ENCODE measurements at regions not wholly inside any gene's neighbourhood (a gene's known extent, or its start where the extent isn't known, plus 50 kb on each side); places are given as distances from the start of the nearest gene placed in this dataset.

- Histone ChIP-seq H3K36me3 (ENCODE audit: control insufficient read depth, insufficient read depth, low read length) (no peaks in the 10 kb centered on the region), H3K4me3 (ENCODE audit: low read depth, low read length) (no peak overlapping the region), H3K27ac (no peak overlapping the region), H3K9ac (no peak overlapping the region), H3K4me1 (no peaks in the 10 kb centered on the region), H3K27me3 (ENCODE audit: control insufficient read depth, insufficient read depth, low read length) (no peaks in the 10 kb centered on the region), H3K79me2 (no peaks in the 10 kb centered on the region), H3K9me3 (ENCODE audit: control insufficient read depth, low read length) (no peaks in the 10 kb centered on the region), H2AFZ (no peak overlapping the region), H3K4me2 (ENCODE audit: low read length) (no peak overlapping the region)
- no peak for TF ChIP-seq CTCF (IDR thresholded peaks at IDR 0.05)
Observed at GRCh38 chr11:112523031-112523430, 262.4 kb upstream of the PLET1 start.

- no peak overlapping the region for H3K4me3 ChIP-seq (ENCODE audit: low read depth, low read length)
- no peaks in the 10 kb centered on the region for H3K4me1 ChIP-seq
- no peak for TF ChIP-seq CTCF (IDR thresholded peaks at IDR 0.05)
- H3K79me2 ChIP-seq, result no peaks in the 10 kb centered on the region
- H2AFZ ChIP-seq, result no peak overlapping the region
- no peak overlapping the region for H3K9ac ChIP-seq
- no peaks in the 10 kb centered on the region for H3K27me3 ChIP-seq (ENCODE audit: control insufficient read depth, insufficient read depth, low read length)
- H3K4me2 ChIP-seq (ENCODE audit: low read length), result no peak overlapping the region
- no peak overlapping the region for H3K27ac ChIP-seq
- H3K36me3 ChIP-seq (ENCODE audit: control insufficient read depth, insufficient read depth, low read length), result no peaks in the 10 kb centered on the region
- H3K9me3 ChIP-seq (ENCODE audit: control insufficient read depth, low read length), result no peaks in the 10 kb centered on the region
Observed at GRCh38 chr11:112523477-112523876, 262.8 kb upstream of the PLET1 start.

- H3K4me3 ChIP-seq (ENCODE audit: low read depth, low read length), result no peak overlapping the region
- no peaks in the 10 kb centered on the region for H3K79me2 ChIP-seq
- no peak overlapping the region for H3K27ac ChIP-seq
- H3K4me1 ChIP-seq, result no peaks in the 10 kb centered on the region
- H3K36me3 ChIP-seq (ENCODE audit: control insufficient read depth, insufficient read depth, low read length), result no peaks in the 10 kb centered on the region
- no peak overlapping the region for H2AFZ ChIP-seq
- H3K9ac ChIP-seq, result no peak overlapping the region
- TF ChIP-seq CTCF (IDR thresholded peaks at IDR 0.05), result no peak
- no peaks in the 10 kb centered on the region for H3K9me3 ChIP-seq (ENCODE audit: control insufficient read depth, low read length)
- no peak overlapping the region for H3K4me2 ChIP-seq (ENCODE audit: low read length)
- no peaks in the 10 kb centered on the region for H3K27me3 ChIP-seq (ENCODE audit: control insufficient read depth, insufficient read depth, low read length)
Observed at GRCh38 chr11:112523951-112524350, 263.3 kb upstream of the PLET1 start.

GRCh38 chr11:112524798-112525197 is 264.1 kb upstream of the PLET1 start:
- H3K79me2 ChIP-seq, result no peaks in the 10 kb centered on the region
- no peak overlapping the region for H3K9ac ChIP-seq
- H3K9me3 ChIP-seq (ENCODE audit: control insufficient read depth, low read length), result no peaks in the 10 kb centered on the region
- H3K4me3 ChIP-seq (ENCODE audit: low read depth, low read length), result no peak overlapping the region
- H3K27ac ChIP-seq, result no peak overlapping the region
- H3K27me3 ChIP-seq (ENCODE audit: control insufficient read depth, insufficient read depth, low read length), result no peaks in the 10 kb centered on the region
- no peak for TF ChIP-seq CTCF (IDR thresholded peaks at IDR 0.05)
- H3K4me2 ChIP-seq (ENCODE audit: low read length), result no peak overlapping the region
- H3K36me3 ChIP-seq (ENCODE audit: control insufficient read depth, insufficient read depth, low read length), result no peaks in the 10 kb centered on the region
- no peaks in the 10 kb centered on the region for H3K4me1 ChIP-seq
- no peak overlapping the region for H2AFZ ChIP-seq

GRCh38 chr11:112525270-112525669 is 264.6 kb upstream of the PLET1 start:
- Histone ChIP-seq H3K36me3 (ENCODE audit: control insufficient read depth, insufficient read depth, low read length) (no peaks in the 10 kb centered on the region), H3K4me3 (ENCODE audit: low read depth, low read length) (no peak overlapping the region), H3K4me2 (ENCODE audit: low read length) (no peak overlapping the region), H3K4me1 (no peaks in the 10 kb centered on the region), H3K27ac (no peak overlapping the region), H3K27me3 (ENCODE audit: control insufficient read depth, insufficient read depth, low read length) (no peaks in the 10 kb centered on the region), H3K9me3 (ENCODE audit: control insufficient read depth, low read length) (no peaks in the 10 kb centered on the region), H3K79me2 (no peaks in the 10 kb centered on the region), H2AFZ (no peak overlapping the region), H3K9ac (no peak overlapping the region)
- no peak for TF ChIP-seq CTCF (IDR thresholded peaks at IDR 0.05)
